ENCODE measurements at regions not wholly inside any gene's neighbourhood (a gene's known extent, or its start where the extent isn't known, plus 50 kb on each side); places are given as distances from the start of the nearest gene placed in this dataset.

DNA sequence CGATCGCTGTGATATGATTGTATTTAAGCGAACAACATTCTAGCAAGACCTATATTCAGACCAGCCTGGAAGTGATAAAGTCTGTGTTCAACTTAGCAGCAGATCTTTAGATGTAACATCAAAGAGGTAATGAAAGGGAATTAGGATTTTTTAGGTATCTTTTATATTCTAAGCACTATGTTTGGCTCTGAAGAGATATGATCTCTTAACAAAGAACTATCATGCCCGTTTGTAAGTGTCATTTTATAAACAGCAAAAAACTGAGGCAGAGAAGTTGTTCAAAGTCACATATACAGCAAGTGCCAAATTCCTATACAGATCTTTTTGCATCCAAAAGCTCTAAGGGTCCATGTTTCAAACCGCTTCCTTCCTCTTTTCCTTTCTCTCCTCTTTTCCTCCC lies 53.0 kb upstream of the TIAM1 start:
- no peaks in the 10 kb centered on the region for H3K36me3 Mint-ChIP-seq (ENCODE audit: insufficient read depth in 1 of 3, low read depth in 3 of 3)
- H4K20me1 ChIP-seq (ENCODE audit: control insufficient read depth, insufficient read depth, insufficient read length), result no peaks in the 10 kb centered on the region
- H2BK15ac ChIP-seq (ENCODE audit: low read depth, low read length), result no peak overlapping the region
- whole genome bisulfite sequencing (ENCODE audit: extremely low coverage, insufficient read length, low lambda C conversion rate), result no CpG with 5 or more reads among the region's 5 CpGs
- no peaks in the 10 kb centered on the region for H3K27me3 Mint-ChIP-seq (ENCODE audit: low read depth)
- no peak overlapping the region for H3K23ac ChIP-seq (ENCODE audit: insufficient read length, low read depth, low read length)
- H3K27ac Mint-ChIP-seq, result peak overlapping the region in 1 of 3 experiments; percentile 22; a peak in 1 of 7 replicates
- no peaks in the 10 kb centered on the region for H3K9me3 ChIP-seq (ENCODE audit: control insufficient read depth, low read depth, low read length)
- no peak overlapping the region for H2AK5ac ChIP-seq (ENCODE audit: insufficient read length, low read length)
- H4K5ac ChIP-seq (ENCODE audit: insufficient read length, low read depth, low read length), result no peak overlapping the region
- no peak overlapping the region for H2BK20ac ChIP-seq (ENCODE audit: low read depth, low read length, poor library complexity, severe bottlenecking)
- no peaks in the 10 kb centered on the region for H3K27me3 ChIP-seq (ENCODE audit: insufficient read depth, low read length)
- TF ChIP-seq, protein P1, sequence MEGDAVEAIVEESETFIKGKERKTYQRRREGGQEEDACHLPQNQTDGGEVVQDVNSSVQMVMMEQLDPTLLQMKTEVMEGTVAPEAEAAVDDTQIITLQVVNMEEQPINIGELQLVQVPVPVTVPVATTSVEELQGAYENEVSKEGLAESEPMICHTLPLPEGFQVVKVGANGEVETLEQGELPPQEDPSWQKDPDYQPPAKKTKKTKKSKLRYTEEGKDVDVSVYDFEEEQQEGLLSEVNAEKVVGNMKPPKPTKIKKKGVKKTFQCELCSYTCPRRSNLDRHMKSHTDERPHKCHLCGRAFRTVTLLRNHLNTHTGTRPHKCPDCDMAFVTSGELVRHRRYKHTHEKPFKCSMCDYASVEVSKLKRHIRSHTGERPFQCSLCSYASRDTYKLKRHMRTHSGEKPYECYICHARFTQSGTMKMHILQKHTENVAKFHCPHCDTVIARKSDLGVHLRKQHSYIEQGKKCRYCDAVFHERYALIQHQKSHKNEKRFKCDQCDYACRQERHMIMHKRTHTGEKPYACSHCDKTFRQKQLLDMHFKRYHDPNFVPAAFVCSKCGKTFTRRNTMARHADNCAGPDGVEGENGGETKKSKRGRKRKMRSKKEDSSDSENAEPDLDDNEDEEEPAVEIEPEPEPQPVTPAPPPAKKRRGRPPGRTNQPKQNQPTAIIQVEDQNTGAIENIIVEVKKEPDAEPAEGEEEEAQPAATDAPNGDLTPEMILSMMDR (conservative IDR thresholded peaks at IDR 0.05), result no peak
- H3K4me1 ChIP-seq (ENCODE audit: insufficient read depth, low read length), result no peaks in the 10 kb centered on the region; the same call in 1 of the 2 replicates
- H3K56ac ChIP-seq (ENCODE audit: insufficient read length, low read depth, low read length), result no peak overlapping the region
- H3K79me2 ChIP-seq (ENCODE audit: insufficient read depth, low read length), result no peaks in the 10 kb centered on the region
- H3K9me3 Mint-ChIP-seq, result no peaks in the 10 kb centered on the region
- no peak overlapping the region for H2BK12ac ChIP-seq (ENCODE audit: insufficient read length, low read depth, low read length)
- no peak overlapping the region for H3K4me2 ChIP-seq (ENCODE audit: insufficient read depth, insufficient read length, low read length)
- H4K8ac ChIP-seq (replicated peaks; ENCODE audit: insufficient read length, low read depth, low read length), result no peak overlapping the region
- no peak overlapping the region for H3K9ac ChIP-seq (ENCODE audit: extremely low read depth, insufficient read length, low read length)
- peaks cover 17 to 21% of the 10 kb centered on the region in 2 experiments for H3K4me1 Mint-ChIP-seq
- H3K27ac ChIP-seq (ENCODE audit: insufficient read length, low read depth, low read length), result no peak overlapping the region
- H2AFZ ChIP-seq (ENCODE audit: low read length), result no peak overlapping the region
- no peak overlapping the region for H3T11ph ChIP-seq (ENCODE audit: low read length)
- H3K18ac ChIP-seq (ENCODE audit: insufficient read length, low read depth, low read length), result no peak overlapping the region
- H3K23me2 ChIP-seq (ENCODE audit: insufficient read length, low read depth, low read length, poor library complexity, severe bottlenecking), result no peaks in the 10 kb centered on the region
- no peak for DNase-seq
- H3K79me1 ChIP-seq (ENCODE audit: insufficient read depth, low read depth, low read length, poor library complexity, severe bottlenecking), result no peaks in the 10 kb centered on the region
- H3K14ac ChIP-seq (ENCODE audit: insufficient read depth, low read length), result no peak overlapping the region
- H4K91ac ChIP-seq (ENCODE audit: insufficient read length, low read depth, low read length), result no peak overlapping the region
- H2BK120ac ChIP-seq (ENCODE audit: low read depth, low read length, poor library complexity, severe bottlenecking), result no peak overlapping the region
- no peak overlapping the region for H3K4me3 Mint-ChIP-seq
- H3K4ac ChIP-seq (ENCODE audit: low read depth, low read length), result no peak overlapping the region
- H2BK5ac ChIP-seq (ENCODE audit: insufficient read length, low read length), result no peak overlapping the region
